Coronary artery (tissue), 2 donors: ENCODE measurements at regions not wholly inside any gene's neighbourhood (a gene's known extent, or its start where the extent isn't known, plus 50 kb on each side); places are given as distances from the start of the nearest gene placed in this dataset.

Source experiments
- DNase-seq: peaks from one replicate; pipeline ENCODE4 v3.0.0-alpha.2; 2017; ENCODE audit warnings: low spot score
- H3K27ac ChIP-seq, 2 donors: fragments of 200-600 bp; sonication (generic); one replicate each; pipeline ENCODE4 v1.5.1; 2016 to 2019
- H3K4me3 ChIP-seq: fragments of 200-600 bp; sonication (generic); 2 replicates; pipeline ENCODE4 v1.5.1; 2016; ENCODE audit warnings: mild to moderate bottlenecking, moderate library complexity
- CTCF ChIP-seq: fragments of 200-600 bp; sonication (generic); IDR thresholded peaks from one replicate; pipeline ENCODE4 v1.5.1; 2019; ENCODE audit warnings: antibody characterized with exemption

DNA sequence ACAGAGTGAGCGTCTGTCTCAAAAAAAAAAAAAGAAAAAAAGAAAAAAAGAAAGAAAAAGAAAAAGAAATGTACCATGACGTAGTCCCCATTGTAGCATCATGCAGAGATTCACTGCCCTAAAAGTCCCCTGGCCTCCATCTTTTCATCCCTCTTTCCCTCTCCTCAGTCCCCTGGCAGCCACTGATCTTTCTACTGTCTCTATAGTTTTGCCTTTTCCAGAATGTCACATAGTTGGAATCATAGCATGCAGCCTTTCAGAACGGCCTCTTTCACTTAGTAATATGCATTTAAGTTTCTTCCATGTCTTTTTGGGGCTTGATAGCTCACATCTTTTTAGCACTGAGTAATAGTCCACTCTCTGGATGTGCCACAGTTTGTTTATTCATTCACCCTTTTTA lies 60.5 kb upstream of the NCOR2 start:
- DNase-seq = no peak
- H3K4me3 ChIP-seq = no peak overlapping the region
- no peak for TF ChIP-seq CTCF
- no peak overlapping the region for H3K27ac ChIP-seq

DNA sequence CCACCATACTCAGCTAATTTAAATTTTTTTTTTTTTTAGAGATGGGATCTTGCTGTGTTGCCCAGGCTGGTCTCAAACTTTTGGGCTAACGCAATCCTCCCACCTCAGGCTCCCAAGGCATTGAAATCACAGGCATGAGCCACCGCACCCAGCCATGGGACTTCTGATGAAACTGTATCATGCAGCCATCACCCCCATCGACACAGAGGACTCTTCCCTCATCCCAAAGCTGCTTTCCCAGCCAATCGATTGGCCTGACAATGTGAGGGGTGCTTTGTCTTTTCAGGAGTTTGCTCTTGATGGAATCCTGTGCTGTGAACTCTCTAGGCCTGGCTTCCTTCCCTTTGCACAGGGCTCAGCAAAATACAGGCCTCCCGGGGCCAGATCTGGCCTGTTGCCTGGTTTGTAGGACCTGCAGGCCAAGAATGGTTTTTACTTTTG lies 59.6 kb upstream of the NCOR2 start:
- no peak overlapping the region for H3K4me3 ChIP-seq
- H3K27ac ChIP-seq = peak overlapping the region; percentile 57 to 89
- TF ChIP-seq CTCF = no peak
- no peak for DNase-seq

- DNase-seq = peak; percentile 94
Measured at GRCh38 chr12:124625867-124626675, 58.7 kb upstream of the NCOR2 start.

DNA sequence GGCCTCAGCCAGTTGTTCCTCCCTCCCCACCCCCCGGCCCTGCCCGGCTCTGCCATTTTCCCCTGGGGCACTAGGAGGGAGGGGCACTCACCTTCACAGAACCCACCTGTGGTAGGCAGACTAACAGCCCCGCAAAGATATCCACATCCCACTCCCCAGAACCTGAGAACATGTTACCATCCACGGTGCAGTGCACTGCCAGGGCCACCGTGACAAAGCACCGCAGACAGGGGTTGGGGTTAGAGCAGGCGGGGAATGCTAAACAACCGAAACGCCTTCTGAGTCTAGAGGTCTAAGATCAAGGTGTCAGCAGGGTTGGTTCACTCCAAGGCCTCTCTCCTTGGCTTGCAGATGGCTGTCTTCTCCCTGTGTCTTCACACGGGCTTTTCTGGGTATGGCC lies 57.4 kb upstream of the NCOR2 start:
- no peak for TF ChIP-seq CTCF
- no peak for DNase-seq
- no peak overlapping the region for H3K4me3 ChIP-seq
- H3K27ac ChIP-seq = no peak overlapping the region

More at GRCh38 chr12:124625867-124626675, 58.7 kb upstream of the NCOR2 start:
- peak overlapping the region; percentile 48 for H3K4me3 ChIP-seq
- peak overlapping the region; percentile 57 to 89 for H3K27ac ChIP-seq
- no peak for TF ChIP-seq CTCF

DNA sequence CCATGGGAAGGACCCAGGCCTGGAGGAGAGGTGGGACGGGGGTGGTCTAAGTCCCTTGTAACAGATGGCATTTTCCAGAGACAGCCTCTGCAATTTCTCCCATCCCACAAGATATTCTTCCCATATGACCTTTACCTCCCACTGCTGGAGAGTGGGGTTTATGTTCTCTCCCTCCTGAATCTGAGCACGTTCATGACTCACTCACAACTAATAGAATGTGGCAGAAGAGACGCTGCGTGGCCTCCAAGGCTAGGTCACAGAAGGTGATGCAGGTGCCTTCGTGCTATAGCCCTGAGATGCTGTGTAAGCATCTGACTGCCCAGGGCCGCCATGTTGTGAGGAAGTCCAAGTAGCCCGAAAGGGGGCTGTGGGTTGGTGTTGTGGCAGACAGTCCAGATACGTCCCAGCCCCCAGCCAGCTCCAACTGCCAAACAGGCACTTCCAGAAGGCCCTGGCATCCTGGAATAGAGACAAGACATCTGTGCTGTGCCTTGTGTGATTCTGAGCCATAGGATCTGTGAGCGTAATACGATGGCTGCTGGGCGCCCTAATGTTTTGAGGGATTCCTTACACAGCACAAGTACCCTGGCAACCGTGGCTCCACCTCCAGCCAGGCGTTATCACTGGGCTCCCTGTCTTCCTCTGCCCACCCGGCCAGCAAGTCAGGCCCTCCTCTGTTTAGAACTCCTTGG lies 56.1 kb upstream of the NCOR2 start:
- no peak for TF ChIP-seq CTCF
- no peak overlapping the region for H3K27ac ChIP-seq
- DNase-seq = no peak
- H3K4me3 ChIP-seq = no peak overlapping the region

DNA sequence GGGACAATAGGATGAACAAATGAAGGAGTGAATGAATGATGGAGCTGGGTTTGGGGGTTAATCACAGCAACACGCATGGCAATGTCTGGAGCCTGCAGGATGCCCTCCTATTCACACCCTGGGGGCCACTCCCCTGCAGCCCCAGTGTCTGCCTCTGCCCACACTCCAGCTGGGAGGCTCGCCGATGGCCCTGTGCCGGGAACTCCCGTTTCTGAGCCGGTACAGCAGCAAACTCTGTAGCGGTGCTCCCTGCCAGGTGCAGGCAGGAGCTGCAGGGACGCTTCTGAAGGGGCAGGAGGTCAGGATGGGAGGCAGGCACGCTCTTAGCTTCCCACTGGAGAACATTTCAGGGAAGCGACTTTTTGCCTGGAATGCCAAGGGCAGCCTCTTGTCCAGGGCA lies 55.4 kb upstream of the NCOR2 start:
- no peak overlapping the region for H3K27ac ChIP-seq
- H3K4me3 ChIP-seq = no peak overlapping the region
- DNase-seq = no peak
- no peak for TF ChIP-seq CTCF

DNA sequence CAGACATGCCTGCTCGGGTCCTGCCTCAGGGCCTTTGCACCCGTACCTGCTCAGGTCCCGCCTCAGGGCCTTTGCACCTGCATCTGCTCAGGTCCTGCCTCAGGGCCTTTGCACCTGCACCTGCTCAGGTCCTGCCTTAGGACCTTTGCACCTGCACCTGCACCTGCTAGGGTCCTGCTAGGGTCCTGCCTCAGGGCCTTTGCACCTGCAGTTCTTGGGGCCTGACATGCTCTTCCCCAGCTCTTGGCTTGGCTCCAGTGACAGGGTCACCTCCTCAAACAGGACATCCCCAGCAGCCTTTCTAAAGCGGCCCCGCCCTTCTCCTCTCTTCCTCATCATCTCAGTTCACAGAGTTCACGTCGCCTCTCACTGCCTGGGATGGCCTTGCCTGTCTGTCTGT lies 54.9 kb upstream of the NCOR2 start:
- Histone ChIP-seq H3K4me3 (no peak overlapping the region), H3K27ac (no peak overlapping the region)
- no peak for DNase-seq
- no peak for TF ChIP-seq CTCF
